PC-9 (cell line): ENCODE measurements at regions not wholly inside any gene's neighbourhood (a gene's known extent, or its start where the extent isn't known, plus 50 kb on each side); places are given as distances from the start of the nearest gene placed in this dataset.
"Not testable (repeated sequence)": the region's sequence is repeated elsewhere in the genome, so short reads cannot be mapped to it uniquely, and the experiment has no call there.

Experiments used
- BruUV-seq: library from RNA; stranded (reverse); fragments of 400-500 nt; replicated peaks from 2 replicates; lab custom pipeline; 2021; lab: Mats Ljungman, UMichigan
- CTCF ChIA-PET: fragments of 300-600 bp; sonication (Branson Sonifier 250); formaldehyde crosslinking; loops from one replicate; lab custom pipeline; 2022; ENCODE audit warnings: antibody characterized with exemption; lab: Charles Lee
- POLR2A ChIA-PET: fragments of 300-600 bp; sonication (Branson Sonifier 250); formaldehyde crosslinking; loops from one replicate; lab custom pipeline; 2022; ENCODE audit warnings: antibody characterized with exemption; ENCODE audit not compliant: unreplicated experiment; lab: Charles Lee
- DNase-seq, 2 experiments: peaks; one replicate each; pipeline versions ENCODE4 v3.0.0 to v3.0.0-alpha.2; 2015 to 2022; ENCODE audit warnings: mixed read lengths in 1 of 2
- H2AFZ ChIP-seq: fragments of 200-600 bp; sonication (generic); 2 replicates; pipeline ENCODE4 v1.8.1; 2017; ENCODE audit warnings: antibody characterized with exemption
- H3F3A ChIP-seq: fragments of 200-600 bp; sonication (generic); 2 replicates; pipeline ENCODE4 v1.8.1; 2017; ENCODE audit warnings: antibody characterized with exemption, mild to moderate bottlenecking, low read depth; ENCODE audit not compliant: insufficient read depth
- H3K27ac ChIP-seq: fragments of 200-600 bp; sonication (generic); 2 replicates; pipeline ENCODE4 v1.6.1; 2016; ENCODE audit warnings: mixed run types
- H3K27me3 ChIP-seq: fragments of 200-600 bp; sonication (generic); 2 replicates; pipeline ENCODE4 v1.6.1; 2016; ENCODE audit warnings: low read depth, mixed run types; ENCODE audit not compliant: insufficient read depth
- H3K36me3 ChIP-seq: fragments of 200-600 bp; sonication (generic); 2 replicates; pipeline ENCODE4 v1.6.1; 2016; ENCODE audit warnings: low read depth, mixed run types
- H3K4me1 ChIP-seq: fragments of 200-600 bp; sonication (generic); replicated peaks from 2 replicates; pipeline ENCODE4 v1.6.1; 2016; ENCODE audit warnings: mixed run types; ENCODE audit not compliant: insufficient read depth
- H3K4me2 ChIP-seq: fragments of 200-600 bp; sonication (generic); 2 replicates; pipeline ENCODE4 v1.6.1; 2017; ENCODE audit warnings: mixed run types
- H3K4me3 ChIP-seq: fragments of 200-600 bp; sonication (generic); 2 replicates; pipeline ENCODE4 v1.6.1; 2016; ENCODE audit warnings: mixed run types
- H3K79me2 ChIP-seq: fragments of 200-600 bp; sonication (generic); 2 replicates; pipeline ENCODE4 v1.6.1; 2017; ENCODE audit warnings: low read depth, mixed run types
- H3K9me2 ChIP-seq: fragments of 200-600 bp; sonication (generic); 2 replicates; pipeline ENCODE4 v1.8.1; 2017; ENCODE audit warnings: mild to moderate bottlenecking; ENCODE audit not compliant: insufficient read depth
- H3K9me3 ChIP-seq: fragments of 200-600 bp; sonication (generic); 2 replicates; pipeline ENCODE4 v1.8.1; 2016; ENCODE audit warnings: low read depth; ENCODE audit not compliant: insufficient read depth
- H4K20me1 ChIP-seq: fragments of 200-600 bp; sonication (generic); 2 replicates; pipeline ENCODE4 v1.8.1; 2017; ENCODE audit not compliant: insufficient read depth
- CTCF ChIP-seq: fragments of 200-600 bp; sonication (generic); conservative IDR thresholded peaks from 2 replicates; pipeline ENCODE4 v1.6.1; 2017; ENCODE audit warnings: mixed run types, antibody characterized with exemption, mild to moderate bottlenecking, moderate library complexity
- EZH2 ChIP-seq: fragments of 200-600 bp; sonication (generic); IDR thresholded peaks from 2 replicates; pipeline ENCODE4 v1.8.0; 2017; ENCODE audit warnings: antibody characterized with exemption, low read depth
- intact Hi-C: fragments of 100-400 bp; cut with micrococcal nuclease; formaldehyde crosslinking; loops from one replicate; pipeline ENCODE4 v1.10.0; 2022; ENCODE audit not compliant: unreplicated experiment

DNA sequence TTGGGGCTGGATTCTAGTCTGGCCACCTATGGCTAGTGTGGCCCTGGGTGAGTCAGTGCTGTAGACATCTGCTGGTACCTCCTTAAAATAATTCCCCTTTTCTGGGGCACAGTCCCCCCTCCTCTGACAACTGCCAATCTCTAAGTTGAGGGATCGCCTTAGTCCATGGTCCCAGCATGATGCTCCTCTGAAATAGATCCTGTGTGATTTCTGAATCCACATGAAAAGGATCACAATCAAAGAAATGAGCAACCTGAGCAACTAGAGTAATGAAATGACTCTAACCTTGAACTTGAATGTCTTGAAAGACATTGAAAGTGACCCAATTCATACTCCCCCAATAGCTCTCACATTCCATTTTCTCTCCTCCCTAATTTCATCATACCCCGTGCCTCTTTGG, 332.5 kb downstream of the VRK1 start:
- Histone ChIP-seq H2AFZ (no peak overlapping the region), H3F3A (no peaks in the 10 kb centered on the region), H3K27me3 (no peaks in the 10 kb centered on the region), H3K79me2 (no peaks in the 10 kb centered on the region), H4K20me1 (no peaks in the 10 kb centered on the region), H3K36me3 (no peaks in the 10 kb centered on the region), H3K9me2 (no peaks in the 10 kb centered on the region), H3K4me2 (no peak overlapping the region), H3K4me1 (no peaks in the 10 kb centered on the region), H3K9me3 (no peaks in the 10 kb centered on the region), H3K27ac (no peak overlapping the region), H3K4me3 (no peak overlapping the region)
- no TSS peak for BruUV-seq
- TF ChIP-seq EZH2 (no peak), CTCF (no peak)
- ChIA-PET POLR2A (no interaction called here), CTCF (no interaction called here)
- no peak for DNase-seq
- intact Hi-C loops: no loop called here

- BruUV-seq, H3K36me3 ChIP-seq, H3K9me3 ChIP-seq, DNase-seq, H3K27ac ChIP-seq, H3K9me2 ChIP-seq, H2AFZ ChIP-seq, H4K20me1 ChIP-seq, intact Hi-C loops, H3F3A ChIP-seq, POLR2A ChIA-PET, H3K4me2 ChIP-seq, H3K27me3 ChIP-seq, H3K4me3 ChIP-seq, H3K79me2 ChIP-seq, CTCF ChIA-PET, H3K4me1 ChIP-seq: not testable (repeated sequence)
These were observed 338.7 kb downstream of the VRK1 start for GRCh38 chr14:97135847-97136246.

GRCh38 chr14:97137705-97138104, 340.5 kb downstream of the VRK1 start:
- H3F3A ChIP-seq: no peaks in the 10 kb centered on the region
- no peaks in the 10 kb centered on the region for H3K79me2 ChIP-seq
- no peak for DNase-seq
- no peak for TF ChIP-seq EZH2
- no peak for TF ChIP-seq CTCF
- POLR2A ChIA-PET: no interaction called here
- H3K4me3 ChIP-seq: no peak overlapping the region
- no peak overlapping the region for H3K4me2 ChIP-seq
- intact Hi-C loops: no loop called here
- no peaks in the 10 kb centered on the region for H4K20me1 ChIP-seq
- no peaks in the 10 kb centered on the region for H3K27me3 ChIP-seq
- no peaks in the 10 kb centered on the region for H3K9me3 ChIP-seq
- no peaks in the 10 kb centered on the region for H3K9me2 ChIP-seq
- no peaks in the 10 kb centered on the region for H3K4me1 ChIP-seq
- CTCF ChIA-PET: no interaction called here
- no TSS peak for BruUV-seq
- H2AFZ ChIP-seq: no peak overlapping the region
- H3K27ac ChIP-seq: no peak overlapping the region
- H3K36me3 ChIP-seq: no peaks in the 10 kb centered on the region

GRCh38 chr14:97138801-97139200, 341.6 kb downstream of the VRK1 start:
- Histone ChIP-seq H3K27ac (no peak overlapping the region), H3K27me3 (no peaks in the 10 kb centered on the region), H3K36me3 (no peaks in the 10 kb centered on the region), H3K4me2 (no peak overlapping the region), H3K9me3 (no peaks in the 10 kb centered on the region), H3F3A (no peaks in the 10 kb centered on the region), H3K9me2 (no peaks in the 10 kb centered on the region), H4K20me1 (no peaks in the 10 kb centered on the region), H3K4me3 (no peak overlapping the region), H2AFZ (no peak overlapping the region), H3K4me1 (no peaks in the 10 kb centered on the region), H3K79me2 (no peaks in the 10 kb centered on the region)
- TF ChIP-seq CTCF: no peak
- TF ChIP-seq EZH2: no peak
- intact Hi-C loops: no loop called here
- POLR2A ChIA-PET: no interaction called here
- no TSS peak for BruUV-seq
- no peak for DNase-seq
- CTCF ChIA-PET: no interaction called here
